Uterus (tissue), 3 donors: ENCODE measurements at regions not wholly inside any gene's neighbourhood (a gene's known extent, or its start where the extent isn't known, plus 50 kb on each side); places are given as distances from the start of the nearest gene placed in this dataset.

Source experiments
- DNase-seq, 2 donors: peaks; one replicate each; pipeline ENCODE4 v3.0.0-alpha.2; 2019 to 2020
- H3K27ac ChIP-seq, 2 donors: fragments of 200-600 bp; sonication (generic); 1 replicate in 1 of 2; 2 replicates in 1 of 2; pipeline ENCODE4 v1.5.1; 2016 to 2018
- H3K27me3 ChIP-seq, 2 donors: fragments of 200-600 bp; sonication (generic); one replicate each; pipeline ENCODE4 v1.5.1; 2018 to 2019; ENCODE audit warnings: control low read depth in 1 of 2
- H3K36me3 ChIP-seq, 2 donors: fragments of 200-600 bp; sonication (generic); one replicate each; pipeline ENCODE4 v1.5.1; 2019; ENCODE audit warnings: control low read depth in 1 of 2
- H3K4me1 ChIP-seq, 2 donors: fragments of 200-600 bp; sonication (generic); one replicate each; pipeline ENCODE4 v1.5.1; 2018 to 2019; ENCODE audit warnings: control low read depth in 1 of 2
- H3K4me3 ChIP-seq, 2 donors: fragments of 200-600 bp; sonication (generic); 1 replicate in 1 of 2; 2 replicates in 1 of 2; pipeline ENCODE4 v1.5.1; 2018 to 2019; ENCODE audit warnings: mild to moderate bottlenecking in 1 of 2
- H3K9me3 ChIP-seq, 2 donors: fragments of 200-600 bp; sonication (generic); one replicate each; pipeline ENCODE4 v1.5.1; 2019; ENCODE audit warnings: control low read depth in 1 of 2
- POLR2A ChIP-seq, 2 donors: fragments of 450-650 bp; IDR thresholded peaks; one replicate each; pipeline ENCODE4 v1.6.1; 2016; ENCODE audit warnings: antibody characterized with exemption in 2 of 2, mild to moderate bottlenecking in 1 of 2, moderate library complexity in 1 of 2
- intact Hi-C: fragments of 100-400 bp; cut with DNase I; formaldehyde crosslinking; loops from one replicate; pipeline ENCODE4 v1.15.1; 2023; ENCODE audit warnings: low total_unique reads
- TF ChIP-seq, protein P1 (sequence below), 4 experiments: fragments of 200-600 bp in 2 of 4; fragments of 450-650 bp in 2 of 4; sonication (generic) in 2 of 4; IDR thresholded peaks; one replicate each; pipeline ENCODE4 v1.5.1; 2016 to 2019; ENCODE audit warnings: antibody characterized with exemption in 4 of 4, mild to moderate bottlenecking in 2 of 4, moderate library complexity in 1 of 4
- donor health status: DM: yes; HTN: yes; CAD: no.

DNA sequence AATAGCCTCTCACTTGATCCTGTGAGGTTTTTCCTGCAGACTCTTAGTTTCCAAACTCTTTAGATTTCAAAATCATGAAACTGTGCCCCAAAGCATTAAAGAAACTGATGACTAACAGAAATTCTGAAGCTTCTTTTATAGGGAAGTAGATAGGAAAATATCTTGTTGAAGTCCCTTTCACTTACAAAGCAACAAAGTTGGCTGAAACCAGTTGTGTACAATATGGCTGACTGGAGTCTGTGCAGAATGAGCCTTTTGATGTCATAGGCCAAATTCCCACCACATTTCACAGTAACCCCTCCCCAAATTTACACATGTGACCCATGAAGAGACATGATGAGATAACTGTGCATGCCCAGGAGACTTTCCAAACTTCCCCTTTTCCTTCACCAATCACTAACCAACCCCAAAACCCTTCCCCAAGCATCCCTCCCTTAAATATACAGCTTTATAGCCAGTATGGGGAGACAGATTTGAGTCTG is 61.7 kb upstream of the NCK2 start:
- intact Hi-C loops, result no loop called here
- Histone ChIP-seq H3K4me1 (no peaks in the 10 kb centered on the region), H3K9me3 (no peaks in the 10 kb centered on the region), H3K27me3 (no peaks in the 10 kb centered on the region), H3K36me3 (no peaks in the 10 kb centered on the region), H3K27ac (no peak overlapping the region), H3K4me3 (no peak overlapping the region)
- no peak for DNase-seq
- TF ChIP-seq, protein P1, sequence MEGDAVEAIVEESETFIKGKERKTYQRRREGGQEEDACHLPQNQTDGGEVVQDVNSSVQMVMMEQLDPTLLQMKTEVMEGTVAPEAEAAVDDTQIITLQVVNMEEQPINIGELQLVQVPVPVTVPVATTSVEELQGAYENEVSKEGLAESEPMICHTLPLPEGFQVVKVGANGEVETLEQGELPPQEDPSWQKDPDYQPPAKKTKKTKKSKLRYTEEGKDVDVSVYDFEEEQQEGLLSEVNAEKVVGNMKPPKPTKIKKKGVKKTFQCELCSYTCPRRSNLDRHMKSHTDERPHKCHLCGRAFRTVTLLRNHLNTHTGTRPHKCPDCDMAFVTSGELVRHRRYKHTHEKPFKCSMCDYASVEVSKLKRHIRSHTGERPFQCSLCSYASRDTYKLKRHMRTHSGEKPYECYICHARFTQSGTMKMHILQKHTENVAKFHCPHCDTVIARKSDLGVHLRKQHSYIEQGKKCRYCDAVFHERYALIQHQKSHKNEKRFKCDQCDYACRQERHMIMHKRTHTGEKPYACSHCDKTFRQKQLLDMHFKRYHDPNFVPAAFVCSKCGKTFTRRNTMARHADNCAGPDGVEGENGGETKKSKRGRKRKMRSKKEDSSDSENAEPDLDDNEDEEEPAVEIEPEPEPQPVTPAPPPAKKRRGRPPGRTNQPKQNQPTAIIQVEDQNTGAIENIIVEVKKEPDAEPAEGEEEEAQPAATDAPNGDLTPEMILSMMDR (IDR thresholded peaks at IDR 0.05), result no peak
- TF ChIP-seq POLR2A (IDR thresholded peaks at IDR 0.05), result no peak

DNA sequence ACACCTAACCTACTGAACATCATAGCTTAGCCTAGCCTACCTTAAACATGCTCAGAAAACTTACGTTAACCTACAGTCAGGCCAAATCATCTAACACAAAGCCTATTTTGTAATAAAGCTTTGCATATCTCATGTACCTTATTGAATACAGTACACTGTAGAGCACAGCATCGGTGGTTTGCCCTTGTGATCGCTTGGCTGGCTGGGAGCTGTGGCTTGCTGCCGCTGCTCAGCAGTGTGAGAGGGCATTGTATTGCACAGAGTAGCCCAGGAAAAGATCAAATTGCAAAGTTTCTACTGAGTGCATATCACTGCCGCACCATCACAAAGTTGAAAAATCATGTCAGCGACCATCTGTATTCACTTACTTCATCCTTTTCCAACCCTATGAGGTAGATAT is 62.3 kb upstream of the NCK2 start:
- no peaks in the 10 kb centered on the region for H3K36me3 ChIP-seq
- no peak for DNase-seq
- H3K4me1 ChIP-seq, result no peaks in the 10 kb centered on the region
- no peak overlapping the region for H3K4me3 ChIP-seq
- no peaks in the 10 kb centered on the region for H3K27me3 ChIP-seq
- TF ChIP-seq, protein P1 (IDR thresholded peaks at IDR 0.05), result no peak
- TF ChIP-seq POLR2A (IDR thresholded peaks at IDR 0.05), result no peak
- H3K27ac ChIP-seq, result no peak overlapping the region
- H3K9me3 ChIP-seq, result no peaks in the 10 kb centered on the region
- intact Hi-C loops, result no loop called here

DNA sequence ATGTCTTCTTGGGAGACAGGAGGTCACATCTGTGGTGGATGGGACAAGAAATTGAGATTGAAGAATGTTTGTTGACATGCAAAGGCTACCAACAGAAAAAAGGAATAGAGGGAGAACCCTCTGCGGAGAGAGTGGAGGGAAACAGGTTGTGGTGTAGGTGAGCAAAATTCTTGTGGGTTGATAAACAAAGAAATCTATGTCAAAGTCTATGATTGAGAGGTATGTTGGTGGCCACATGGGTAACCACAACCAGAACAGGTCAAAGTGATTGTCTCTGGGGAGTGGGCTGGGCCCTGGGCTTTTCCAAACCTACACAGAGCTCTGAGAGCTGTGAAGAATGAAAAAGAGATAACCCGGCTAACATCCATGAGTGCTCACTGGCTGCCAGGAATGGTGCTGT is 62.8 kb upstream of the NCK2 start:
- H3K27me3 ChIP-seq, result no peaks in the 10 kb centered on the region
- H3K9me3 ChIP-seq, result no peaks in the 10 kb centered on the region
- no peaks in the 10 kb centered on the region for H3K4me1 ChIP-seq
- H3K4me3 ChIP-seq, result no peak overlapping the region
- no peak overlapping the region for H3K27ac ChIP-seq
- no peak for TF ChIP-seq POLR2A (IDR thresholded peaks at IDR 0.05)
- TF ChIP-seq, protein P1 (IDR thresholded peaks at IDR 0.05), result no peak
- no peaks in the 10 kb centered on the region for H3K36me3 ChIP-seq
- DNase-seq, result no peak
- intact Hi-C loops, result no loop called here

DNA sequence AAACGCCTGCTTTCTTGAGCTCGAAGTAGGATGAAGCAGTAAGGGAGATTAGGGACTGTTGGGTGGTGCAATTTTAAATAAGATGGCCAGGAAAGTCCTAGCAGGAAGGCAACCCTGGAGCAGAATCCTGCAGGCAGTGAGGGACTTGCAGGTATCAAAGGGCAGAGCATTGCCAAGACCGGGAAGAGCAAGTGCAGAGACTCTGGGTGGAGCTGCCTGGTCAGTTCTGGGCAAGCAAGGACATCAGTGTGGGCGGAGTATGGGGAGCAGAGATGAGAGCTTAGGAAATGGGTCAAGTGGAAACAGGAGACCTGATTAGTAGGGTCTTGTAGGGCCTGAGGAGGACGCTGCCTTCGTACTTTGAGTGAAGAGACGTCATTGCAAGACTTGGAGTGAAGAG is 64.4 kb upstream of the NCK2 start:
- no peaks in the 10 kb centered on the region for H3K4me1 ChIP-seq
- no peaks in the 10 kb centered on the region for H3K9me3 ChIP-seq
- no peak overlapping the region for H3K4me3 ChIP-seq
- TF ChIP-seq POLR2A (IDR thresholded peaks at IDR 0.05), result no peak
- H3K36me3 ChIP-seq, result no peaks in the 10 kb centered on the region
- H3K27me3 ChIP-seq, result no peaks in the 10 kb centered on the region
- intact Hi-C loops, result no loop called here
- no peak for DNase-seq
- no peak overlapping the region for H3K27ac ChIP-seq

DNA sequence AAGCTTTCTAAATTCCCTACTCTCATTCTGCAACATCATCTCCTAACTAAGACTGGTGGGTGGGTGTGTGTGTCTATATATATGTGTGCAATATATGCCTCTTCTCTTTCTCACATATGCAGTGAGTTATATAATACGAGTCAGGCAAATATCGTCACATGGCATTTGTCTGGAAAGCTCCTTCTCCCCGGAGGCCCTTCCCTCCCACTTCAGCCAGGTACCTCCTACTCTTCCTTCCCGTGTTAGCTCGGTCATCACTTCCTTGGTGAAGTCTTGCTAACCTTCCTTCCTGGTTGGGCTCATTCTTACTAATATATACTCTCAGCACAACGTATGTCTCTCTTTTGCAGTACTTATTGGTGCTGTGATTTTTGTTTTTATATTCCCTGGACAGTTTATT is 66.4 kb upstream of the NCK2 start:
- intact Hi-C loops, result no loop called here
- Histone ChIP-seq H3K4me3 (no peak overlapping the region), H3K27me3 (no peaks in the 10 kb centered on the region), H3K27ac (no peak overlapping the region), H3K9me3 (no peaks in the 10 kb centered on the region), H3K36me3 (no peaks in the 10 kb centered on the region), H3K4me1 (no peaks in the 10 kb centered on the region)
- TF ChIP-seq POLR2A (IDR thresholded peaks at IDR 0.05), result no peak
- TF ChIP-seq, protein P1 (IDR thresholded peaks at IDR 0.05), result no peak
- no peak for DNase-seq

DNA sequence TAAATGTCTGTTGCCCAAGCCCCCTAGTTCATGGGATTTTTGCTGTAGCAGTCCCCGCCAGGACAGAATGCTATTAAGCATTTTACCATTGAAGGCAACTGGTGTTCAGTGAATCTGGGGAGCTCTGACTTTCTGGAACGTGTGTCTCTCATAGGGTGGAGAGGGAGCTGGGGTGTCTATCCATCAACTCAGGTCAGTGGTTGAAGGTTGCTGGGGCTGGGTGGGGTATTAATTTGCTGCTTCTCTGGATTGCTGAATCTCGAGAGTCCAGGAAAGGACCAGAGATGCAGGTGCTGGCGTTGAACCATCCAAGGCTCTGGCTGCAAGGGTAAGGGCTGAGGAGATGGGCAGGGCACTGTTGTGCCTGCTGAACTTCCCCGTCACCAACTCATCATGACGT is 66.8 kb upstream of the NCK2 start:
- no peak overlapping the region for H3K27ac ChIP-seq
- TF ChIP-seq POLR2A (IDR thresholded peaks at IDR 0.05), result no peak
- TF ChIP-seq, protein P1 (IDR thresholded peaks at IDR 0.05), result no peak
- no peaks in the 10 kb centered on the region for H3K36me3 ChIP-seq
- H3K9me3 ChIP-seq, result no peaks in the 10 kb centered on the region
- no peak overlapping the region for H3K4me3 ChIP-seq
- no peaks in the 10 kb centered on the region for H3K4me1 ChIP-seq
- intact Hi-C loops, result no loop called here
- no peaks in the 10 kb centered on the region for H3K27me3 ChIP-seq
- DNase-seq, result no peak
